ENCODE measurements at regions not wholly inside any gene's neighbourhood (a gene's known extent, or its start where the extent isn't known, plus 50 kb on each side); places are given as distances from the start of the nearest gene placed in this dataset.
"Not testable (repeated sequence)": the region's sequence is repeated elsewhere in the genome, so short reads cannot be mapped to it uniquely, and the experiment has no call there.

- DNase-seq (ENCODE audit: extremely low read depth, low read depth, low spot score): no peak
These were observed 415.8 kb downstream of the PREX1 start for GRCh38 chr20:48411919-48412522.

GRCh38 chr20:48411245-48411644 lies 416.6 kb downstream of the PREX1 start:
- no peak for DNase-seq (ENCODE audit: extremely low read depth, low read depth, low spot score)

GRCh38 chr20:48409055-48409615 lies 418.7 kb downstream of the PREX1 start:
- no peak for DNase-seq (ENCODE audit: extremely low read depth, low read depth, low spot score)

GRCh38 chr20:48407710-48408109 lies 420.1 kb downstream of the PREX1 start:
- DNase-seq (ENCODE audit: extremely low read depth, low read depth, low spot score): no peak

- no peak for DNase-seq (ENCODE audit: extremely low read depth, low read depth, low spot score)
These were observed 420.9 kb downstream of the PREX1 start for GRCh38 chr20:48406912-48407340.

GRCh38 chr20:48406498-48406897 lies 421.3 kb downstream of the PREX1 start:
- no peak for DNase-seq (ENCODE audit: extremely low read depth, low read depth, low spot score)

- DNase-seq (ENCODE audit: extremely low read depth, low read depth, low spot score): no peak
These were observed 421.9 kb downstream of the PREX1 start for GRCh38 chr20:48405909-48406308.

GRCh38 chr20:48404598-48404997 lies 423.2 kb downstream of the PREX1 start:
- no peak for DNase-seq (ENCODE audit: extremely low read depth, low read depth, low spot score)

GRCh38 chr20:48403167-48403761 lies 424.5 kb downstream of the PREX1 start:
- no peak for DNase-seq (ENCODE audit: extremely low read depth, low read depth, low spot score)

GRCh38 chr20:48401359-48401758 lies 426.4 kb downstream of the PREX1 start:
- DNase-seq (ENCODE audit: extremely low read depth, low read depth, low spot score): no peak

GRCh38 chr20:48400009-48400408 lies 427.8 kb downstream of the PREX1 start:
- no peak for DNase-seq (ENCODE audit: extremely low read depth, low read depth, low spot score)

- DNase-seq (ENCODE audit: extremely low read depth, low read depth, low spot score): no peak
These were observed 429.0 kb downstream of the PREX1 start for GRCh38 chr20:48398506-48399449.

GRCh38 chr20:48396981-48397861 lies 430.6 kb downstream of the PREX1 start:
- not testable (repeated sequence) for DNase-seq (ENCODE audit: extremely low read depth, low read depth, low spot score)

GRCh38 chr20:48395816-48396546 lies 431.8 kb downstream of the PREX1 start:
- DNase-seq (ENCODE audit: extremely low read depth, low read depth, low spot score): no peak

GRCh38 chr20:48394415-48395081 lies 433.3 kb downstream of the PREX1 start:
- no peak for DNase-seq (ENCODE audit: extremely low read depth, low read depth, low spot score)

GRCh38 chr20:48393737-48394314 lies 434.0 kb downstream of the PREX1 start:
- DNase-seq (ENCODE audit: extremely low read depth, low read depth, low spot score): no peak

GRCh38 chr20:48393311-48393685 lies 434.5 kb downstream of the PREX1 start:
- no peak for DNase-seq (ENCODE audit: extremely low read depth, low read depth, low spot score)

GRCh38 chr20:48392407-48393310 lies 435.1 kb downstream of the PREX1 start:
- no peak for DNase-seq (ENCODE audit: extremely low read depth, low read depth, low spot score)

All from glomerular endothelial cell (primary cell).